Uterus (tissue), 3 donors: ENCODE measurements at regions not wholly inside any gene's neighbourhood (a gene's known extent, or its start where the extent isn't known, plus 50 kb on each side); places are given as distances from the start of the nearest gene placed in this dataset.
A peak's percentile ranks its signal among the peaks of the same experiment; 100 is the strongest.

Experiments used
- DNase-seq, 2 donors: peaks; one replicate each; pipeline ENCODE4 v3.0.0-alpha.2; 2019 to 2020
- H3K27ac ChIP-seq, 2 donors: fragments of 200-600 bp; sonication (generic); 1 replicate in 1 of 2; 2 replicates in 1 of 2; pipeline ENCODE4 v1.5.1; 2016 to 2018
- H3K27me3 ChIP-seq, 2 donors: fragments of 200-600 bp; sonication (generic); one replicate each; pipeline ENCODE4 v1.5.1; 2018 to 2019; ENCODE audit warnings: control low read depth in 1 of 2
- H3K36me3 ChIP-seq, 2 donors: fragments of 200-600 bp; sonication (generic); one replicate each; pipeline ENCODE4 v1.5.1; 2019; ENCODE audit warnings: control low read depth in 1 of 2
- H3K4me1 ChIP-seq, 2 donors: fragments of 200-600 bp; sonication (generic); one replicate each; pipeline ENCODE4 v1.5.1; 2018 to 2019; ENCODE audit warnings: control low read depth in 1 of 2
- H3K4me3 ChIP-seq, 2 donors: fragments of 200-600 bp; sonication (generic); 1 replicate in 1 of 2; 2 replicates in 1 of 2; pipeline ENCODE4 v1.5.1; 2018 to 2019; ENCODE audit warnings: mild to moderate bottlenecking in 1 of 2
- H3K9me3 ChIP-seq, 2 donors: fragments of 200-600 bp; sonication (generic); one replicate each; pipeline ENCODE4 v1.5.1; 2019; ENCODE audit warnings: control low read depth in 1 of 2
- POLR2A ChIP-seq, 2 donors: fragments of 450-650 bp; IDR thresholded peaks; one replicate each; pipeline ENCODE4 v1.6.1; 2016; ENCODE audit warnings: antibody characterized with exemption in 2 of 2, mild to moderate bottlenecking in 1 of 2, moderate library complexity in 1 of 2
- intact Hi-C: fragments of 100-400 bp; cut with DNase I; formaldehyde crosslinking; loops from one replicate; pipeline ENCODE4 v1.15.1; 2023; ENCODE audit warnings: low total_unique reads
- TF ChIP-seq, protein P1 (sequence below), 4 experiments: fragments of 200-600 bp in 2 of 4; fragments of 450-650 bp in 2 of 4; sonication (generic) in 2 of 4; IDR thresholded peaks; one replicate each; pipeline ENCODE4 v1.5.1; 2016 to 2019; ENCODE audit warnings: antibody characterized with exemption in 4 of 4, mild to moderate bottlenecking in 2 of 4, moderate library complexity in 1 of 4
- donor health status: DM: yes; HTN: yes; CAD: no.

- intact Hi-C loops = no loop called here
- no peaks in the 10 kb centered on the region for H3K36me3 ChIP-seq
- H3K27ac ChIP-seq = no peak overlapping the region
- H3K27me3 ChIP-seq = no peaks in the 10 kb centered on the region
- no peak for DNase-seq
- H3K4me3 ChIP-seq = no peak overlapping the region
- TF ChIP-seq, protein P1, sequence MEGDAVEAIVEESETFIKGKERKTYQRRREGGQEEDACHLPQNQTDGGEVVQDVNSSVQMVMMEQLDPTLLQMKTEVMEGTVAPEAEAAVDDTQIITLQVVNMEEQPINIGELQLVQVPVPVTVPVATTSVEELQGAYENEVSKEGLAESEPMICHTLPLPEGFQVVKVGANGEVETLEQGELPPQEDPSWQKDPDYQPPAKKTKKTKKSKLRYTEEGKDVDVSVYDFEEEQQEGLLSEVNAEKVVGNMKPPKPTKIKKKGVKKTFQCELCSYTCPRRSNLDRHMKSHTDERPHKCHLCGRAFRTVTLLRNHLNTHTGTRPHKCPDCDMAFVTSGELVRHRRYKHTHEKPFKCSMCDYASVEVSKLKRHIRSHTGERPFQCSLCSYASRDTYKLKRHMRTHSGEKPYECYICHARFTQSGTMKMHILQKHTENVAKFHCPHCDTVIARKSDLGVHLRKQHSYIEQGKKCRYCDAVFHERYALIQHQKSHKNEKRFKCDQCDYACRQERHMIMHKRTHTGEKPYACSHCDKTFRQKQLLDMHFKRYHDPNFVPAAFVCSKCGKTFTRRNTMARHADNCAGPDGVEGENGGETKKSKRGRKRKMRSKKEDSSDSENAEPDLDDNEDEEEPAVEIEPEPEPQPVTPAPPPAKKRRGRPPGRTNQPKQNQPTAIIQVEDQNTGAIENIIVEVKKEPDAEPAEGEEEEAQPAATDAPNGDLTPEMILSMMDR (IDR thresholded peaks at IDR 0.05) = no peak
- no peak for TF ChIP-seq POLR2A (IDR thresholded peaks at IDR 0.05)
- H3K4me1 ChIP-seq = no peaks in the 10 kb centered on the region
- H3K9me3 ChIP-seq = peaks cover 0 to 3% of the 10 kb centered on the region in 2 donors
These were observed 105.1 kb upstream of the NCKAP5 start for GRCh38 chr2:133673305-133673905.

DNA sequence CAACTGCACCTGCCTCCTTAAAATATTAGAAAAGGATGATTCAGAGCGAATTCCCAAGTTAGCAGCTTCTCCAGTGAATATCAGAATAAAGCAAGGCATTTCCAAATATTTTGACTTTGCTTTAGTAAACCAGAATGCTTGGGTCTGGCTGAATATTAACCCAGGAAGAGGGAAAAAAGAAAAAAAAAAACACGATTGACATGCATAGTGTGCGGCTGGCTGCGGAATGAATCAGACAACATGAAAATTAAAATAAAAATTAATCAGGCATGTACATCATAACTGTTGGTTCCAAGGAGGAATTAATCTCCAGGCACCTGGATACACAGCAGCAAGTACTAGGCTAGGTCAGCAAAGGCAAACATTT is 105.8 kb upstream of the NCKAP5 start:
- no peak for DNase-seq
- no peaks in the 10 kb centered on the region for H3K27me3 ChIP-seq
- H3K36me3 ChIP-seq = no peaks in the 10 kb centered on the region
- no peaks in the 10 kb centered on the region for H3K4me1 ChIP-seq
- no peaks in the 10 kb centered on the region for H3K9me3 ChIP-seq
- intact Hi-C loops = no loop called here
- no peak overlapping the region for H3K4me3 ChIP-seq
- no peak for TF ChIP-seq POLR2A (IDR thresholded peaks at IDR 0.05)
- TF ChIP-seq, protein P1 (IDR thresholded peaks at IDR 0.05) = no peak
- no peak overlapping the region for H3K27ac ChIP-seq

DNA sequence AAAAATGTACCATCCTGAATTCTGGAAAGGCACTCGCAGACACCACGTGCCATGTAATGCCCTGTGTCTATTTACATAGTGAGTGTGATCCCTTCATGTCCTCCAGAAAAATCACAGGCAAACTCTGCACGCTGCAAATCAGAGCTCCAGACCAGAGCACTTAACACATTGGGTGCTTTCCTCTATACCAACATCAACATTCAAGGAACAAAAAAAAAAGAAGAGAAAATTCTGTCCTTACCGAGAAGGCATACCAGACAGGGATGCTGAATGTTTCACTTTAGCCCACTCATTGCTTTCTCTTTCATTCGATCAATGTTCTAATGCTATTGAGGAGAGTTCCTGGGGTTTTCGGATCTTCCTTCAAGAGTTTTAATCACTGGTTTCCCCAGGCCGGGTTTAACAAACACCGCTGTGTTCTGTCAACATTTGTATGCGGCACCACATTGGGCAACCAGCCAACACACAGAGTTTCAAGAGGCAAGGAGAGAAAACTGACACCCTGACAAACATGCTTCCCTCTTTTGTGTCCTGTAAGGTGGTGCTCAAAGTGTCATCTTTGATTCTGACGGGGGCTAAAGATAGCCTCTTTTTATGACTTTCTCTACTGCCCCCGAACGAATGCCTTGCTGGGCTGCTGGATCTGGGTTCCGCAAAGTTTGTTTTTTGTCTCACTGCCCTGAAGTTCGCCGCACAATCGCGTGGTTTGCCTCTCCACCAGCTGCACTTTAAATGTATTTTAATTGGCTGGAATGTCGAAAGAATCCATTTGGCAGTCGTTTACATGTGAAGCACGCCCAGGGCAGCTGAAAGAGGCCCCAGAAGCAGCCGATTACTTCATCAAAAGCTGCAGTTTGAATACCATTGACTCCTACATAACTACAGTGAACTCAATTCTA is 106.4 kb upstream of the NCKAP5 start:
- intact Hi-C loops = no loop called here
- Histone ChIP-seq H3K4me1 (no peaks in the 10 kb centered on the region), H3K4me3 (peak overlapping the region; percentile 6 to 19), H3K27ac (peak overlapping the region in 1 of 2 donors; percentile 36), H3K36me3 (no peaks in the 10 kb centered on the region), H3K9me3 (no peaks in the 10 kb centered on the region), H3K27me3 (no peaks in the 10 kb centered on the region)
- no peak for TF ChIP-seq POLR2A (IDR thresholded peaks at IDR 0.05)
- TF ChIP-seq, protein P1 (IDR thresholded peaks at IDR 0.05) = no peak
- peak; percentile 14 to 20 for DNase-seq

- no peaks in the 10 kb centered on the region for H3K9me3 ChIP-seq
- DNase-seq = no peak
- no peaks in the 10 kb centered on the region for H3K4me1 ChIP-seq
- TF ChIP-seq POLR2A (IDR thresholded peaks at IDR 0.05) = no peak
- TF ChIP-seq, protein P1 (IDR thresholded peaks at IDR 0.05) = no peak
- H3K4me3 ChIP-seq = no peak overlapping the region
- no peaks in the 10 kb centered on the region for H3K27me3 ChIP-seq
- H3K36me3 ChIP-seq = no peaks in the 10 kb centered on the region
- no peak overlapping the region for H3K27ac ChIP-seq
- intact Hi-C loops = no loop called here
These were observed 108.3 kb upstream of the NCKAP5 start for GRCh38 chr2:133676392-133677130.
